IMR-90 (cell line): ENCODE measurements at regions not wholly inside any gene's neighbourhood (a gene's known extent, or its start where the extent isn't known, plus 50 kb on each side); places are given as distances from the start of the nearest gene placed in this dataset.

Source experiments
- ATAC-seq: fragments of 200-7000 bp; cut with Tn5 transposase; 2 replicates; pipeline ENCODE4 v1.9.1; 2020; ENCODE audit warnings: low read depth, mild to moderate bottlenecking, moderate library complexity
- BruUV-seq: library from RNA; stranded (reverse); fragments of 400-500 nt; replicated peaks from 2 replicates; lab custom pipeline; 2021; lab: Mats Ljungman, UMichigan
- CTCF ChIA-PET: fragments of 300-600 bp; formaldehyde crosslinking; extraction: SDS; loops from one replicate; lab custom pipeline; 2021; ENCODE audit warnings: antibody characterized with exemption; lab: Yijun Ruan, JAX
- POLR2A ChIA-PET: fragments of 300-600 bp; sonication (Branson Sonifier 250); formaldehyde crosslinking; loops from one replicate; lab custom pipeline; 2022; ENCODE audit warnings: antibody characterized with exemption; ENCODE audit not compliant: unreplicated experiment; lab: Charles Lee
- DNase-seq: peaks from one replicate; pipeline ENCODE4 v3.0.0; 2013
- H2AFZ ChIP-seq: replicated peaks from 2 replicates; pipeline ENCODE3; 2013; ENCODE audit warnings: low read length, mild to moderate bottlenecking; ENCODE audit not compliant: poor library complexity
- H2AK5ac ChIP-seq: 2 replicates; pipeline ENCODE4 v1.6.1; 2013; ENCODE audit warnings: low read depth, low read length, inconsistent platforms
- H2AK9ac ChIP-seq: replicated peaks from 2 replicates; pipeline ENCODE3; 2013; ENCODE audit warnings: mild to moderate bottlenecking, low read depth, low read length, moderate library complexity; ENCODE audit not compliant: poor library complexity
- H2BK120ac ChIP-seq: 2 replicates; pipeline ENCODE4 v1.6.1; 2013; ENCODE audit warnings: low read depth, low read length, inconsistent platforms
- H2BK15ac ChIP-seq: 3 replicates; pipeline ENCODE4 v1.6.1; 2013; ENCODE audit warnings: low read depth, low read length, inconsistent platforms
- H2BK20ac ChIP-seq: 2 replicates; pipeline ENCODE4 v1.6.1; 2013; ENCODE audit warnings: low read depth, mild to moderate bottlenecking, inconsistent platforms, low read length, moderate library complexity
- H2BK5ac ChIP-seq: 2 replicates; pipeline ENCODE4 v1.6.1; 2013; ENCODE audit warnings: mild to moderate bottlenecking, low read depth, low read length, inconsistent platforms; ENCODE audit not compliant: poor library complexity, severe bottlenecking
- H3K14ac ChIP-seq: replicated peaks from 2 replicates; pipeline ENCODE4 v1.6.1; 2013; ENCODE audit warnings: low read depth, low read length, inconsistent platforms
- H3K18ac ChIP-seq: 2 replicates; pipeline ENCODE4 v1.6.1; 2013; ENCODE audit warnings: low read depth, low read length, control low read depth
- H3K23ac ChIP-seq: 2 replicates; pipeline ENCODE4 v1.6.1; 2013; ENCODE audit warnings: low read depth, low read length, inconsistent platforms
- H3K27ac ChIP-seq: 2 replicates; pipeline ENCODE4 v1.5.1; 2013; ENCODE audit warnings: mild to moderate bottlenecking, control low read depth, low read length; ENCODE audit not compliant: insufficient read depth
- H3K27me3 ChIP-seq: 2 replicates; pipeline ENCODE4 v1.6.1; 2013; ENCODE audit warnings: low read length; ENCODE audit not compliant: control insufficient read depth, insufficient read depth
- H3K36me3 ChIP-seq: 2 replicates; pipeline ENCODE4 v1.6.1; 2013; ENCODE audit warnings: low read length, mixed read lengths; ENCODE audit not compliant: control insufficient read depth, insufficient read depth
- H3K4ac ChIP-seq: 2 replicates; pipeline ENCODE4 v1.6.1; 2013; ENCODE audit warnings: low read depth, low read length, inconsistent platforms
- H3K4me1 ChIP-seq: 2 replicates; pipeline ENCODE4 v1.6.1; 2013; ENCODE audit warnings: low read length, mixed read lengths; ENCODE audit not compliant: control insufficient read depth, insufficient read depth
- H3K4me2 ChIP-seq: 2 replicates; pipeline ENCODE4 v1.6.1; 2013; ENCODE audit warnings: low read depth, mild to moderate bottlenecking, control low read depth, low read length, moderate library complexity
- H3K4me3 ChIP-seq: 2 replicates; pipeline ENCODE4 v1.5.1; 2013; ENCODE audit warnings: low read depth, mild to moderate bottlenecking, control low read depth, low read length, moderate library complexity; ENCODE audit not compliant: insufficient read depth
- H3K56ac ChIP-seq: 2 replicates; pipeline ENCODE4 v1.6.1; 2013; ENCODE audit warnings: low read length, inconsistent platforms; ENCODE audit not compliant: insufficient read depth; ENCODE audit errors: extremely low read depth
- H3K79me1 ChIP-seq, 2 experiments: 2 replicates each; pipeline ENCODE4 v1.6.1; 2013; ENCODE audit warnings: low read length in 2 of 2, inconsistent platforms in 1 of 2, low read depth in 1 of 2
- H3K9ac ChIP-seq: 2 replicates; pipeline ENCODE4 v1.6.1; 2013; ENCODE audit warnings: low read depth, low read length, control low read depth
- H3K9me1 ChIP-seq: 2 replicates; pipeline ENCODE4 v1.6.1; 2013; ENCODE audit warnings: low read length, inconsistent platforms; ENCODE audit not compliant: insufficient read depth
- H3K9me3 ChIP-seq: 2 replicates; pipeline ENCODE4 v1.6.1; 2013; ENCODE audit warnings: low read length; ENCODE audit not compliant: control insufficient read depth, insufficient read depth
- H4K20me1 ChIP-seq: 2 replicates; pipeline ENCODE4 v1.6.1; 2013; ENCODE audit warnings: low read length, inconsistent platforms; ENCODE audit not compliant: insufficient read depth
- H4K5ac ChIP-seq: 2 replicates; pipeline ENCODE4 v1.6.1; 2013; ENCODE audit warnings: mild to moderate bottlenecking, low read depth, low read length, control low read depth
- H4K8ac ChIP-seq, 2 experiments: 2 replicates each; pipeline ENCODE4 v1.6.1; 2013; ENCODE audit warnings: low read depth in 2 of 2, low read length in 2 of 2, control low read depth in 1 of 2, inconsistent platforms in 1 of 2
- H4K91ac ChIP-seq: 2 replicates; pipeline ENCODE4 v1.6.1; 2013; ENCODE audit warnings: low read depth, low read length, inconsistent platforms; ENCODE audit not compliant: insufficient read depth
- BHLHE40 ChIP-seq: fragments of 150-350 bp; IDR thresholded peaks from 2 replicates; pipeline ENCODE4 v1.6.1; 2016; ENCODE audit warnings: mild to moderate bottlenecking, low read depth, low read length
- CEBPB ChIP-seq: IDR thresholded peaks from 2 replicates; pipeline ENCODE4 v1.6.1; 2012; ENCODE audit warnings: low read depth, low read length, improper control_type of control experiment
- CHD1 ChIP-seq: IDR thresholded peaks from 2 replicates; pipeline ENCODE4 v1.6.1; 2012; ENCODE audit warnings: low read depth, low read length, improper control_type of control experiment
- CTCF ChIP-seq: conservative IDR thresholded peaks from 2 replicates; pipeline ENCODE4 v1.5.1; 2012; ENCODE audit warnings: mild to moderate bottlenecking, low read depth, low read length, improper control_type of control experiment
- FOS ChIP-seq: fragments of 150-350 bp; IDR thresholded peaks from 2 replicates; pipeline ENCODE4 v1.6.1; 2016; ENCODE audit warnings: low read depth, low read length
- MAFK ChIP-seq: IDR thresholded peaks from 2 replicates; pipeline ENCODE4 v1.6.1; 2012; ENCODE audit warnings: low read depth, low read length, improper control_type of control experiment
- MAZ ChIP-seq: IDR thresholded peaks from 2 replicates; pipeline ENCODE4 v1.6.1; 2012; ENCODE audit warnings: low read depth, mild to moderate bottlenecking, low read length, improper control_type of control experiment, moderate library complexity, borderline replicate concordance
- MXI1 ChIP-seq: IDR thresholded peaks from 2 replicates; pipeline ENCODE4 v1.6.1; 2012; ENCODE audit warnings: low read depth, mild to moderate bottlenecking, low read length, moderate library complexity, borderline replicate concordance
- NFE2L2 ChIP-seq: fragments of 150-350 bp; IDR thresholded peaks from 2 replicates; pipeline ENCODE4 v1.6.1; 2016; ENCODE audit warnings: low read depth, mild to moderate bottlenecking, low read length
- POLR2A ChIP-seq: IDR thresholded peaks from 2 replicates; pipeline ENCODE4 v1.6.1; 2012; ENCODE audit warnings: mild to moderate bottlenecking, low read depth, low read length
- RAD21 ChIP-seq: IDR thresholded peaks from 2 replicates; pipeline ENCODE4 v1.6.1; 2012; ENCODE audit warnings: low read length, improper control_type of control experiment
- RCOR1 ChIP-seq: IDR thresholded peaks from 2 replicates; pipeline ENCODE4 v1.6.1; 2012; ENCODE audit warnings: mild to moderate bottlenecking, low read length, improper control_type of control experiment; ENCODE audit not compliant: insufficient replicate concordance
- RFX5 ChIP-seq: IDR thresholded peaks from 2 replicates; pipeline ENCODE4 v1.8.0; 2012; ENCODE audit warnings: low read depth, mild to moderate bottlenecking, low read length, moderate library complexity
- SMC3 ChIP-seq: fragments of 150-350 bp; IDR thresholded peaks from 2 replicates; pipeline ENCODE4 v1.6.1; 2016; ENCODE audit warnings: low read depth, mild to moderate bottlenecking, antibody characterized with exemption, low read length, moderate library complexity
- WGBS, 2 experiments: methylation state at CpG; one replicate each; pipeline versions ENCODE4 v1.1.5 to v1.1.7; 2013; ENCODE audit warnings: missing lambda C conversion rate in 2 of 2; ENCODE audit not compliant: insufficient read length in 1 of 2; ENCODE audit errors: extremely low coverage in 2 of 2; 5-methylcytosine and 5-hydroxymethylcytosine counted together
- dilution Hi-C: fragments of 300-500 bp; cut with HindIII; formaldehyde crosslinking; loops from one replicate; pipeline ENCODE4 v1.14.3; 2018; ENCODE audit warnings: low sequenced_read_pairs; ENCODE audit not compliant: unreplicated experiment
- in situ Hi-C: fragments of 300-500 bp; cut with MboI; formaldehyde crosslinking; loops from 3 replicates; pipeline ENCODE4 v1.14.3; 2019; ENCODE audit warnings: low sequenced_read_pairs, inconsistent platforms, mixed read lengths
- intact Hi-C: fragments of 100-400 bp; cut with micrococcal nuclease; formaldehyde crosslinking; loops from 2 replicates; pipeline ENCODE4 v1.10.0; 2022
- TF ChIP-seq, protein P1 (sequence below): fragments of 150-350 bp; IDR thresholded peaks from 2 replicates; pipeline ENCODE4 v1.6.1; 2016; ENCODE audit warnings: low read depth, mild to moderate bottlenecking, low read length, moderate library complexity, borderline replicate concordance
- TF ChIP-seq, protein P2 (sequence below): fragments of 150-350 bp; IDR thresholded peaks from 2 replicates; pipeline ENCODE4 v1.6.1; 2017; ENCODE audit warnings: mild to moderate bottlenecking, antibody characterized with exemption, low read length, low read depth

DNA sequence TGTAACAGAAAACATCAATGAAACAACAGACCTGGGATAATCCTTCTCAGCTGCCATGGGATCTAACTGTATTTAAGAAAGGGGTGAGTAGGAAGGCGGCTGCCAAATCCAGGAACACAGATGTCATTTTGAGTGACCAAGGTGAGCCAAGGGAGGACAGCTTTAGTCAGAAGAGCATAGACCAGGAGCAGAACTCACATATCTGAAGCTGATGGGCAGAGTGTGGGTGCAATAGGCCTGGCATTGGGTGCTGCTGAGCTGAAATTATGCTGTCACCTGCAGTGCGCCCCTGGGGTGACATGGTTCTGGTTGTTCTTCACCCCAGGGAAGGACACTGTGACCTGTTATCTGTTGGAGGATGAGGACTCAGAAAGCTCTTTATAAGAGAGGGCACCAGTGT is 88.9 kb upstream of the TOP3B start:
- Histone ChIP-seq H3K9me1 (peaks cover 10% of the 10 kb centered on the region; the same call in 1 of the 2 replicates), H2BK5ac (no peak overlapping the region), H4K8ac (no peak overlapping the region), H2BK15ac (no peak overlapping the region), H3K4me3 (no peak overlapping the region), H2AK9ac (no peak overlapping the region), H2BK120ac (no peak overlapping the region), H2AFZ (no peak overlapping the region), H3K36me3 (no peaks in the 10 kb centered on the region), H3K9ac (no peak overlapping the region), H3K4me1 (peaks cover 10% of the 10 kb centered on the region; the same call in 1 of the 2 replicates), H3K18ac (no peak overlapping the region), H3K4ac (no peak overlapping the region), H3K9me3 (no peaks in the 10 kb centered on the region), H2AK5ac (no peak overlapping the region), H2BK20ac (no peak overlapping the region), H3K23ac (no peak overlapping the region), H4K20me1 (no peaks in the 10 kb centered on the region), H4K5ac (no peak overlapping the region), H3K14ac (no peak overlapping the region), H4K91ac (no peak overlapping the region), H3K27me3 (peaks cover 27% of the 10 kb centered on the region), H3K79me1 (no peaks in the 10 kb centered on the region), H3K4me2 (no peak overlapping the region), H3K56ac (no peak overlapping the region), H3K27ac (no peak overlapping the region)
- ChIA-PET CTCF (interaction anchor here (2.6 kb wide), 1 partner anchor 10 kb away, joined by 8 read pairs; no protein-coding TSS in a partner anchor), POLR2A (no interaction called here)
- ATAC-seq (no peak), DNase-seq (no peak)
- dilution Hi-C loops (no loop called here), intact Hi-C loops (no loop called here), in situ Hi-C loops (no loop called here)
- whole genome bisulfite sequencing, 2 experiments: 75% methylated on average over 1 of the region's 2 CpGs; no CpG with 5 or more reads in 1 of the 2 experiments
- no peak for TF ChIP-seq MXI1
- TF ChIP-seq SMC3: no peak
- no peak for TF ChIP-seq NFE2L2
- no peak for TF ChIP-seq RCOR1
- no peak for TF ChIP-seq POLR2A
- TF ChIP-seq BHLHE40: no peak
- TF ChIP-seq, protein P1, sequence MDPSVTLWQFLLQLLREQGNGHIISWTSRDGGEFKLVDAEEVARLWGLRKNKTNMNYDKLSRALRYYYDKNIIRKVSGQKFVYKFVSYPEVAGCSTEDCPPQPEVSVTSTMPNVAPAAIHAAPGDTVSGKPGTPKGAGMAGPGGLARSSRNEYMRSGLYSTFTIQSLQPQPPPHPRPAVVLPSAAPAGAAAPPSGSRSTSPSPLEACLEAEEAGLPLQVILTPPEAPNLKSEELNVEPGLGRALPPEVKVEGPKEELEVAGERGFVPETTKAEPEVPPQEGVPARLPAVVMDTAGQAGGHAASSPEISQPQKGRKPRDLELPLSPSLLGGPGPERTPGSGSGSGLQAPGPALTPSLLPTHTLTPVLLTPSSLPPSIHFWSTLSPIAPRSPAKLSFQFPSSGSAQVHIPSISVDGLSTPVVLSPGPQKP: no peak
- TF ChIP-seq MAZ: no peak
- no peak for TF ChIP-seq MAFK
- TF ChIP-seq CHD1: no peak
- no peak for TF ChIP-seq CTCF
- TF ChIP-seq FOS: no peak
- no peak for TF ChIP-seq RAD21
- TF ChIP-seq, protein P2, sequence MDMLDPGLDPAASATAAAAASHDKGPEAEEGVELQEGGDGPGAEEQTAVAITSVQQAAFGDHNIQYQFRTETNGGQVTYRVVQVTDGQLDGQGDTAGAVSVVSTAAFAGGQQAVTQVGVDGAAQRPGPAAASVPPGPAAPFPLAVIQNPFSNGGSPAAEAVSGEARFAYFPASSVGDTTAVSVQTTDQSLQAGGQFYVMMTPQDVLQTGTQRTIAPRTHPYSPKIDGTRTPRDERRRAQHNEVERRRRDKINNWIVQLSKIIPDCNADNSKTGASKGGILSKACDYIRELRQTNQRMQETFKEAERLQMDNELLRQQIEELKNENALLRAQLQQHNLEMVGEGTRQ: no peak
- TF ChIP-seq RFX5: no peak
- TF ChIP-seq CEBPB: no peak
- BruUV-seq: no TSS peak
